ENCODE measurements at regions not wholly inside any gene's neighbourhood (a gene's known extent, or its start where the extent isn't known, plus 50 kb on each side); places are given as distances from the start of the nearest gene placed in this dataset.

DNA sequence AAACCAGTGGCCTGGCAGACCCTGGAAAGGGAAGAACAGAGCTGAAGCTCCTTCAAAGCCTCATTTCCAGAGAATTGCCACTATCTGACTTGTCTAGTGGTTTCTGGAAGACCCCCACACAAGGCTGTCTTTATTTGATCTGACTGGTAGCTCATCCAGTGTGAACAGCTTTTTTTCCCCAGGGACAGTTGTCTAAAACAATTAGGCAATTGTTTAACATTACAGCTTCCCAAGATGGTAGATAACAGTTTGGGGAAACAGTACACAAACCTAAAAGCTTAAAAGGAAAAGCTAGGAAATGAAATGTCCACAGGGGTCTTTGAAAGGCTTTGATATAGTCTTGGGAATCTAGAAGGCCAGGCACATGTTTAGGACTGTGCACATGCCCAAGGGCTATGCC lies 203.4 kb upstream of the CTBP2 start:
- Mint-ChIP-seq H3K27me3 (no peaks in the 10 kb centered on the region), H3K4me1 (no peaks in the 10 kb centered on the region), H3K4me3 (no peak overlapping the region), H3K36me3 (no peaks in the 10 kb centered on the region), H3K9me3 (peaks cover 6% of the 10 kb centered on the region), H3K27ac (no peak overlapping the region)
- DNase-seq: no peak
- CTCF ChIA-PET: no interaction called here

DNA sequence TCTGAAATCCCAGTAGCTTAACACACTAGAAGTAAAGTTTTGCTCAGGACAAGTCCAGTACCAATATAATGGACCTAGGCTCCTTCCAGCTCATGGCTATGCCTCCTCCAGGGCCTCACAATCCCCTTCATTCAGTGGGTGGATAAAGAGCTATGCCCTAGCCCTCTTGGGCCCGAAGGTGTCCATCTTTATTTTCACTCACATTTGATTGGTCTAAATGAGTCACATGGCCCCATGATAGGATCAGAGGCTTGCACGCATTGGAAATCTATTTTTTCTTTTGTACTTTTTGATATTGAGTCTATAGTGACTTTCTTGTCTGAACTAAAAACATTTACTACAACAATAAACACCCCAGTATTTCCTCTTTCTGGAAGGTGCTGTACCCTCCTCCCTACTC lies 202.6 kb upstream of the CTBP2 start:
- Mint-ChIP-seq H3K36me3 (no peaks in the 10 kb centered on the region), H3K4me3 (no peak overlapping the region), H3K27ac (no peak overlapping the region), H3K4me1 (no peaks in the 10 kb centered on the region), H3K9me3 (peaks cover 7% of the 10 kb centered on the region), H3K27me3 (no peaks in the 10 kb centered on the region)
- DNase-seq: no peak
- CTCF ChIA-PET: no interaction called here

DNA sequence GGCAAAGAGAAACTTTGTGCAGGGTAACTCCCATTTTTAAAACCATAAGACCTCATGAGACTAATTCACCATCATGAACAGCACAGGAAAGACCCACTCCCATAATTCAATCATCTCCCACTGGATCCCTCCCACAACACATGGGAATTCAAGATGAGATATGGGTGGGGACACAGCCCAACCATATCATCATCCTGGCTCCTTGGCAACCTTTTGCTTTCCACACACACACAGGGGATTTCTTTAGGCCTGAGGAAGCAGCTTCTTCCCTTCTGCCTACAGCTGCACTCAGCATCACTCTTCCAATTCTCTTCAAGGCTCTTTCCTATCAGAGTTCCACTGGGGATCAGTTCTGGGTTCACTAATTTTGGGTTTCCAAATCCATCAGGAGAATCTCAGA lies 199.0 kb upstream of the CTBP2 start:
- no peak for DNase-seq
- Mint-ChIP-seq H3K27me3 (no peaks in the 10 kb centered on the region), H3K4me1 (no peaks in the 10 kb centered on the region), H3K27ac (no peak overlapping the region), H3K9me3 (peaks cover 10% of the 10 kb centered on the region), H3K36me3 (no peaks in the 10 kb centered on the region), H3K4me3 (no peak overlapping the region)
- CTCF ChIA-PET: no interaction called here

DNA sequence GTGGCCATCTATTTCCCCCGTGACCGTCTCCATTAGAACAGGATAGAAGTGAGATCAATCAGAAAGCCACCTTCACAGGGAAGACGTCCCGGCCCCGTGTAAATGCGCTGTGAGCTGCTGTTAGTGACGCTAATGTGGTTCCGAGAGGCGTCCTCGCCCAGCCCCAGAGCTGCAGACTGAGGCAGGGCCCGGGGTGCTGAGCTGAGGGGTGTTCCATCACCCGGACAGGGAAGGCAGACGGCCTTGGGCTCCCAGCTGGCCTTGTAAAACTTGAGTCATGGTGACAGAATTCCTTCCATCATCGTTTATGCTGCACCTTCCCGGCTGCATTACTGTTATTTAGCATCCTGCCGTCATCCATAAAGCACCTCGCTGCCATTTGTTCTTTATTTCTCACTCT lies 195.3 kb upstream of the CTBP2 start:
- peaks cover 10% of the 10 kb centered on the region for H3K9me3 Mint-ChIP-seq
- no peak overlapping the region for H3K27ac Mint-ChIP-seq
- H3K27me3 Mint-ChIP-seq: no peaks in the 10 kb centered on the region
- H3K4me1 Mint-ChIP-seq: no peaks in the 10 kb centered on the region
- no peak overlapping the region for H3K4me3 Mint-ChIP-seq
- H3K36me3 Mint-ChIP-seq: no peaks in the 10 kb centered on the region
- no peak for DNase-seq
- CTCF ChIA-PET: no interaction called here

DNA sequence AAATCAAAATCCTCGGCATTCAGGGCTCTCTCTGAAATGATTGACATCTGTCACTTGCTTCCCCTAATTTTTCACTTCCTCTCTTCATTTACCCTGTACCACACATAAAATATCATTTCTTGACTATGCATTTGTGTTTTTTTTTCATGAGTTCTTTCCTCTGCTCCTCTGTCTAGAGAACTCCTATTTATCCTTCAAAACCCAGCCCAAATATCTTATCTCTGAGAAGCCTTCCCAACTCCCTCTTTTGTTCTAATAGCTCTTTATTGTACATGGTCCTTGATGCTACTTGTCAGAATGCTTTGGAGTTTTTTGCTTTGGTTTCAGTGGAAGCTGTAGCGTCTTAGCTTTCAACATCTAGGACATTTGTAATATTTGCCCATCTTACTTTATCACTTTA lies 190.2 kb upstream of the CTBP2 start:
- Mint-ChIP-seq H3K4me3 (no peak overlapping the region), H3K4me1 (no peaks in the 10 kb centered on the region), H3K27me3 (no peaks in the 10 kb centered on the region), H3K36me3 (no peaks in the 10 kb centered on the region), H3K27ac (no peak overlapping the region), H3K9me3 (peaks cover 2% of the 10 kb centered on the region)
- CTCF ChIA-PET: interaction anchor here (1.2 kb wide), 1 partner anchor 9 kb away, joined by 3 read pairs; no protein-coding TSS in a partner anchor
- DNase-seq: no peak

DNA sequence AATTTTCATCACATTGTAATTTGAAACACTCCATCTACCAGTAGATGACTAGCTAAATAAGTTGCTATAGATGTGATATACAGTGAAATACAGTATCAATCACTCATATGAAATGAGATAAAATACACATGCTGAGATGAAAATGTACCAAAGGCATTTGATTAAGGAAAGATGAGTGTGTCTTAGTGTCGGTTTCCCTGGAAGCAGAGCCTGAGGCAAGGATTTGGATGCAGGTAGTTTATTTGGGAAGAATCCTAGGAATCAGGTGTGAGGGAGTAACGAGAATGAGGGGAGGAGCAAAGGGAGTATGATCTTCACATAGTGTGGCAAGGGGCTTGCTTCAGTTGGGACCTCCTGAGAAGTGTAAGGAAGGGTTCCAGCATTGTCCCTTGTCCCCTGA lies 188.2 kb upstream of the CTBP2 start:
- no peak overlapping the region for H3K27ac Mint-ChIP-seq

DNA sequence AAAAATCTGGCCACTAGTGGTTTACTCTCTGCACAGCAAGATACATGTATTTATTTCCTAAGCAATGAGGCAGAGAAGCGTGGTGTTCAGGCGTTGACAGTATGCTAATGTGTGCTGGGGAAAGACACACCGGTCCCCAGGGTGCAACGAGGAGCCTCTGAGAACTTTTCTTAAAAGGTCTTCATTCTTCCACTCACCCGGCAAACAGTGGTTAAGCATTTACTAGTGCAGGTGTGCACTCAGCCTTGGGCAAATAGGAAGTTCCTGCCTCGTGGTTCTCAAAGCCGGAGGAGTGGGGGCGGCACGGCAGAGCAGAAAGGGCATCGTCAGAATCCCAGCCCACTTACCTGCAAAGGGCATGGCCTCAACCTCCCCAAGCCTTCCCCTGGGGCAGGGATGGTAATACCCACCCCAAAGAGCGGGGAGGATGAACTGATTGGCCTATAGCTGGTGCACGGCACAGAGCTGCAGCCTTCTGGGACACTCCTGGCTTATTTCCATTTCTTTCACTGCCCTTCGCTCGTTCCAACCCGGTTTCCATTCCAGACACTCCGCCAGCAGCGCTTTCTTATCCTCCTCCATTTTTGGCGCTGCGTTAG lies 184.3 kb upstream of the CTBP2 start:
- CTCF ChIA-PET: interaction anchor here (1.2 kb wide), 1 partner anchor 297 kb away, joined by 3 read pairs; no protein-coding TSS in a partner anchor
- Mint-ChIP-seq H3K27ac (no peak overlapping the region), H3K9me3 (no peaks in the 10 kb centered on the region), H3K27me3 (peaks cover 3% of the 10 kb centered on the region), H3K4me1 (no peaks in the 10 kb centered on the region), H3K4me3 (no peak overlapping the region), H3K36me3 (no peaks in the 10 kb centered on the region)
- no peak for DNase-seq

More for the DNA sequence above, 188.2 kb upstream of the CTBP2 start:
- peaks cover 3% of the 10 kb centered on the region for H3K27me3 Mint-ChIP-seq
- CTCF ChIA-PET: no interaction called here
- H3K9me3 Mint-ChIP-seq: no peaks in the 10 kb centered on the region
- no peaks in the 10 kb centered on the region for H3K4me1 Mint-ChIP-seq
- no peak for DNase-seq
- H3K36me3 Mint-ChIP-seq: no peaks in the 10 kb centered on the region
- H3K4me3 Mint-ChIP-seq: no peak overlapping the region

DNA sequence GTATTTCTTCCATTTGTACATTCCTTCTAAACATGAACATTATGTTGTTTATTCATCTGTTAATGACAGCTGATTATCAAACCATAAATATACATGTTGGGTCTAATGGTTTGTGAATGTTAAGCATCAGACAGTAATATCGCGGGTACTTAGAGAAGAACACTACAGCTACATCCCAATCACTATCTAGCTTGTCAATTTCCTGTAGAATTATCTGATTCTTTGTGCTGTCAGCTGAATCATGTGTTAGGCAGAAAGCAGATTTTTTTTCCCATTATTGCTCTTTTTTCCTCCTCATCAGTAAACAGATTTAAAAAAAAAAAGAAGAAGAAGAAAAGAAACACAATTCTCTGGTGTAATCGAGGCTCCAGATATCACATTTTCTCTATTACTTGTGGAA lies 183.6 kb upstream of the CTBP2 start:
- H3K4me3 Mint-ChIP-seq: no peak overlapping the region
- no peaks in the 10 kb centered on the region for H3K36me3 Mint-ChIP-seq
- no peaks in the 10 kb centered on the region for H3K9me3 Mint-ChIP-seq
- peaks cover 3% of the 10 kb centered on the region for H3K27me3 Mint-ChIP-seq
- H3K4me1 Mint-ChIP-seq: no peaks in the 10 kb centered on the region
- no peak overlapping the region for H3K27ac Mint-ChIP-seq
- no peak for DNase-seq
- CTCF ChIA-PET: interaction anchor here (1.5 kb wide), 1 partner anchor 296 kb away, joined by 6 read pairs; no protein-coding TSS in a partner anchor

DNA sequence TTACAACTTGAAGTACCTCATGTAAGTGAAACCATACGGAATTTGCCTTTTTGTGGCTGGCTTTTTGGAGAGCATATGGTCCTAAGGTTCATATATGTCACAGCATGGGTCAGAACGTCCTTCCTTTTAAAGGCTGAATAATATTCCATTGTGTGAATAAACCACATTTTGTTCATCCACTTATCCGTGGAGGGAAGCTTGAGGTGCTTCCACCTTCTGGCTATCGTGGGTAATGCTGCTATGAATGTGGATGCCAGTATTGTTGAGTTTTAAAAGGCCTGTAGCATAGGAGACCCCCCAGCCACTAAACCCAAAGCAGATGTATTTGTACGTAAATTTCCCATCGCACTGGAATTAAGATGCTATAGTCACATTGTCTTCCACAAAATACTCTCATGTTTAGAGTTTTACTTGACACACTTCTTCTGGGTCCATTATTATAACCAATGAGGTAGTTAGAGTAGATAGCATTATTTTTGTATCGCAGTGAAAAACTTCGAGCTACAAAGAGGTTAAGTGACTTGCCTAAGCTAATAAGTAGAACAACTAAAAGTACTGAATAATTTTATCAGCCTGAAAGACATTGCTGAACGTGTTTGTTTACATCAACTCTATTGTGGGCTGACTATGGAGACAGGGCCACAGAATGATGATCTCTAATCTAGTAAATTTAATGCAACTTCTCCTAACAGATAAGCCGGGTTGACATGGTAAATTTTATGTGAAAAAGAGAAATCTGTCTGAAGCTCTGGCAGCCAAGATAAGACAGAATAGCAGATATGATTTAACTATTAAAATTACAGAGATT lies 183.0 kb upstream of the CTBP2 start:
- peaks cover 3% of the 10 kb centered on the region for H3K27me3 Mint-ChIP-seq

DNA sequence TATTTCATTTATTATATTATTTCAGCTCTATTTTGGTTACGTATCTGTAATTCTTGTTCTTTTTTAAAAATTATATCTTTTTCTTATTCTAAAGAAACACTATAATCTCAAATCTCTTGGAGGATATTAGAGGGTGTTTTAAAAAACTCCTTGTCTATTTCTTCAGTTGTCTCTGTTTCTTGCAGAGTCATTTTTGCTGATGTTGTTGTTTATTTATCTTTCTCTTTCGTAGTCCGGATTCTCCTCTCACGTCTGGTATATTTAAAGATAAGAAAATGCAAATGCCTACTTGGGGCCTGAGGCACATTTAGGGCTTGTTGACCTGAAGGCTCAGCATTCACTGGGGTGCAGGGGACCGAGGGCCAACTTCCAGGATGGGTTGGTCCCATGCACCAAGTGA lies 181.2 kb upstream of the CTBP2 start:
- H3K9me3 Mint-ChIP-seq: no peaks in the 10 kb centered on the region
- H3K27me3 Mint-ChIP-seq: peaks cover 3% of the 10 kb centered on the region
- H3K36me3 Mint-ChIP-seq: no peaks in the 10 kb centered on the region
- no peak overlapping the region for H3K4me3 Mint-ChIP-seq
- no peaks in the 10 kb centered on the region for H3K4me1 Mint-ChIP-seq
- CTCF ChIA-PET: interaction anchor here (1.3 kb wide), 1 partner anchor 10 kb away, joined by 3 read pairs; no protein-coding TSS in a partner anchor
- no peak for DNase-seq
- H3K27ac Mint-ChIP-seq: no peak overlapping the region

More for the DNA sequence above, 183.0 kb upstream of the CTBP2 start:
- no peak for DNase-seq
- Mint-ChIP-seq H3K4me1 (no peaks in the 10 kb centered on the region), H3K27ac (no peak overlapping the region), H3K36me3 (no peaks in the 10 kb centered on the region), H3K4me3 (no peak overlapping the region), H3K9me3 (no peaks in the 10 kb centered on the region)
- CTCF ChIA-PET: interaction anchor here (1.5 kb wide), 1 partner anchor 295 kb away, joined by 6 read pairs; no protein-coding TSS in a partner anchor

DNA sequence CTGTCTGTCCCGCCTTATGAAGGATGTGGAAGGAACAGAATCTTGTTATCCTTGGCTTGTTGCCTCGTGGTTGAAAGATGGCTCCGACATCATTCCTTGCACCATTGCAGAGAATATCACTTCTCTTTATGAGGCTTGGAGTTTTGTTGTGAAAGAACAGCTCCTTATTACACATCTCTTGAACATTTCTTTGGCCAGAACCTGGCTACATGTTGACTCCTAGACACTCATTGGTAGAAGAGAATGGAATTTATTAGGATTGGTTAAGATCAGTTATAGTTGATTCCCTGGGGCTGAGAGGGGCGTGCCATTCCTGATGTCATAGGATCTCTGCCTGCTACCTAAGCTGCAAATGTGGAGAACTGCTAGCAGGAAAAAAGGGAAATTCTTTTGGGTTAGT lies 180.5 kb upstream of the CTBP2 start:
- CTCF ChIA-PET: interaction anchor here (1.3 kb wide), 1 partner anchor 10 kb away, joined by 3 read pairs; no protein-coding TSS in a partner anchor
- DNase-seq: no peak
- no peak overlapping the region for H3K4me3 Mint-ChIP-seq

DNA sequence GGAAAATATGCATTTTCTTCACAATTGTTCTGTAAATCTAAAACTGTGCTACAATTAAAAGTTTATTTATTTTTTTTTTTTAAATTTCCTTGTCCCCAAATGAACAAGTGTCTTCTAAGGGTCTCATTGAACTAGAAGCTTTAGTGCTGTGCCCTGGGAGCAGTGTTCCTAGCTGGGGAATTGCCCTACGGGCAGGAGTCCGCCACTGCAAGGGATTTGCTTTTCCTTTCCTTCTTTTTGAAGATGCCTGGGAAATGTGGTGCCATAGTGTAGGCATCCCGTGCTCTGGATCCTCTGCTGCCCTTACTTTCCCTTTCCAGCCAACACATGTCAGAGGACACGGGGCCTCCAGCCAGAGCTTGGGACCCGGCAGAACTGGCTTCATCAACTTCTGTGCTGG lies 177.1 kb upstream of the CTBP2 start:
- no peaks in the 10 kb centered on the region for H3K4me1 Mint-ChIP-seq
- H3K36me3 Mint-ChIP-seq: no peaks in the 10 kb centered on the region
- no peaks in the 10 kb centered on the region for H3K9me3 Mint-ChIP-seq
- no peaks in the 10 kb centered on the region for H3K27me3 Mint-ChIP-seq
- DNase-seq: no peak
- CTCF ChIA-PET: no interaction called here
- H3K27ac Mint-ChIP-seq: no peak overlapping the region
- H3K4me3 Mint-ChIP-seq: no peak overlapping the region

More for the DNA sequence above, 180.5 kb upstream of the CTBP2 start:
- H3K9me3 Mint-ChIP-seq: no peaks in the 10 kb centered on the region
- no peak overlapping the region for H3K27ac Mint-ChIP-seq
- H3K36me3 Mint-ChIP-seq: no peaks in the 10 kb centered on the region
- H3K4me1 Mint-ChIP-seq: no peaks in the 10 kb centered on the region
- peaks cover 3% of the 10 kb centered on the region for H3K27me3 Mint-ChIP-seq

DNA sequence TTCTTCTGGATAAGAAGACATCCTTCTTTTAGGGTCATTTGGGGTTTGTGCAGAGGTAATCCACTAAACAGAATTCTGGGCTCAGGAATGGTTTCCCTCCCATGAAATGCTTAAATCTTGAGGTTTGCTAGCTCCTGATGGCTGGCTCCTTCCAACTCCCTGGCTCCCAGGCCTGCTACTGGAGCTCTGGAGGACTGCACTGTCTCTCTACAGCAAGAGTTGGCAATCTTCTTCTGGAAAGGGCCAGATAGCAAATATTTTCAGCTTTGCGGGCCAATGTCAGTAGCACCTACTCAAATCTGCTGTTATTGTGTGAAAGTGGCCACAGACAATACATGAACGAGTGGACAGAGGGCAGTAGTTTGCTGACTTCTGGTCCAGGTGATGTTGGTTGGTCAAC lies 174.2 kb upstream of the CTBP2 start:
- H3K27me3 Mint-ChIP-seq: no peaks in the 10 kb centered on the region
- H3K4me1 Mint-ChIP-seq: no peaks in the 10 kb centered on the region
- no peak overlapping the region for H3K27ac Mint-ChIP-seq
- DNase-seq: no peak
- no peaks in the 10 kb centered on the region for H3K36me3 Mint-ChIP-seq
- CTCF ChIA-PET: no interaction called here
- no peaks in the 10 kb centered on the region for H3K9me3 Mint-ChIP-seq
- no peak overlapping the region for H3K4me3 Mint-ChIP-seq

DNA sequence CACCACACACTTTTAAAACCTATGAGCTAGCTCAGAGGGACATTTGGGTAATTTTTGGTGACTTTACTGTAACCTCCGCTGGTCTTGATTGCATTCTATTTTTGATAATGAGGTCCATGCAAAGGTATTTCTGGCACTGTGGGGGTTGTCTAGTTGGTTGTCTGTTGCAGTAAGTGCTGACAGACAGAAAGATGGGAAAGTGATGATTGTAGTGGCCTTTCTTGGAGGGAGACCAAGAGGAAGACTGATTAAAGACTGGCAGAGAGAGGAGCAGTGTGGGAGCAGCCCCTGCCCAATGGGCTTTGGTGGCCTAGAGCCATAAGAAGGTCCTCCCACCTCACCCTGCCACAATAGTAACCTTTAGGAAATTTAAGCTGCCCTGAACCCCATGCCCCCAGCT lies 173.4 kb upstream of the CTBP2 start:
- Mint-ChIP-seq H3K4me3 (no peak overlapping the region), H3K27me3 (no peaks in the 10 kb centered on the region), H3K9me3 (no peaks in the 10 kb centered on the region), H3K4me1 (no peaks in the 10 kb centered on the region), H3K36me3 (no peaks in the 10 kb centered on the region), H3K27ac (no peak overlapping the region)
- no peak for DNase-seq
- CTCF ChIA-PET: no interaction called here

DNA sequence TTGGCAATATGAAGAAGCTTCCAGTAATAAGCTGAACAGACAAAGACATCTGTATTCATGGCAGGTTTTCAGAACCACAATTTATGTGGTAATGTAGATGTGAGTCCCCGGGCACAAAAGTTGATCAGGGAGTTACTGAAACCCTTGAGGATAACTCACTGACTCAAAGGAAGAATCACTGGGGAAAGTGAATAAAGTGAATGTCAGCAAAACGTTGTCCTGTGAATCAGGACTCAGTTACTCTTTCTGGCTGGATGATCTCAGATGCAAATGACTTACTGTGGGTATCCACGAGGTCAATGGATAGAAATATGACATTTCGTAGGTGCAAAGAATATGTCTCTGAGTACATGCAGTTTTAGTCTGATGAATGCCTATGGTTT lies 172.8 kb upstream of the CTBP2 start:
- no peak overlapping the region for H3K27ac Mint-ChIP-seq
- CTCF ChIA-PET: no interaction called here
- no peaks in the 10 kb centered on the region for H3K4me1 Mint-ChIP-seq
- H3K27me3 Mint-ChIP-seq: no peaks in the 10 kb centered on the region
- no peak overlapping the region for H3K4me3 Mint-ChIP-seq
- no peaks in the 10 kb centered on the region for H3K36me3 Mint-ChIP-seq
- H3K9me3 Mint-ChIP-seq: no peaks in the 10 kb centered on the region
- DNase-seq: no peak

All from activated naive CD4-positive, alpha-beta T cell treated with anti-CD3 and anti-CD28 coated beads, Interleukin-2, amount 10 ng/mL, durations not matched to agents 7 days and 5 days (primary cell).